ENCODE measurements at regions not wholly inside any gene's neighbourhood (a gene's known extent, or its start where the extent isn't known, plus 50 kb on each side); places are given as distances from the start of the nearest gene placed in this dataset.

- Histone ChIP-seq H3K27me3 (ENCODE audit: insufficient read depth, low read length) (peaks cover 11% of the 10 kb centered on the region), H3K36me3 (ENCODE audit: insufficient read depth, low read length) (no peaks in the 10 kb centered on the region), H3K4me2 (ENCODE audit: insufficient read depth, low read length) (no peak overlapping the region), H2AFZ (ENCODE audit: low read length) (no peak overlapping the region), H3K9me3 (ENCODE audit: low read depth, low read length) (no peaks in the 10 kb centered on the region), H3K27ac (ENCODE audit: low read depth, low read length) (no peak overlapping the region), H4K20me1 (ENCODE audit: insufficient read depth, low read length) (no peaks in the 10 kb centered on the region), H3K4me3 (ENCODE audit: insufficient read depth, low read length) (no peak overlapping the region), H3K4me1 (ENCODE audit: insufficient read depth, low read length) (no peaks in the 10 kb centered on the region), H3K79me2 (ENCODE audit: insufficient read depth, low read length) (no peaks in the 10 kb centered on the region)
- DNase-seq (ENCODE audit: insufficient read length, low spot score, missing footprints): no peak
- no peak for TF ChIP-seq CTCF (IDR thresholded peaks at IDR 0.05; ENCODE audit: extremely low read depth, low read depth, low read length)
These were observed 119.2 kb downstream of the LRIG2 start for GRCh38 chr1:113192242-113192641.

DNA sequence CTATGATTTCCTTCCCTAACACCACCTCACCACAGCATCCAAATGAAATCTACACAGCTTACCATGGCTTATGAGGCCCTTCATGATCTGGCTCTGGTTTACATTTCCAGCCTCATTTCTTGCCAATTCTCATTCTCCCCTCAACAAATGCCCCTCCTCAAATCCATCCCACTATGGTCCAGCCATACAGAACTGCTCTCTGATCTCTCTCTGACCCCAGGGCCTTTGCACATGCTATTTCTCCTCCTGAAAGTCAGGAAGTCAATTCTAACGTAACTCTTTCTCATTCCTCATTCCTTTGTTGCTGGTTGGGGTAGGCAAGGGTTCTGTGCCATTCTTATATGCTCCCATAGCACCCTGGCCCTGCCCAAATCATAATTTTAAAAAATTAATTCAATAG lies 120.0 kb downstream of the LRIG2 start:
- Histone ChIP-seq H3K27ac (ENCODE audit: low read depth, low read length) (no peak overlapping the region), H3K79me2 (ENCODE audit: insufficient read depth, low read length) (no peaks in the 10 kb centered on the region), H3K4me2 (ENCODE audit: insufficient read depth, low read length) (no peak overlapping the region), H3K4me1 (ENCODE audit: insufficient read depth, low read length) (no peaks in the 10 kb centered on the region), H3K27me3 (ENCODE audit: insufficient read depth, low read length) (peaks cover 11% of the 10 kb centered on the region), H3K36me3 (ENCODE audit: insufficient read depth, low read length) (no peaks in the 10 kb centered on the region), H3K4me3 (ENCODE audit: insufficient read depth, low read length) (no peak overlapping the region), H3K9me3 (ENCODE audit: low read depth, low read length) (no peaks in the 10 kb centered on the region), H2AFZ (ENCODE audit: low read length) (no peak overlapping the region), H4K20me1 (ENCODE audit: insufficient read depth, low read length) (no peaks in the 10 kb centered on the region)
- no peak for TF ChIP-seq CTCF (IDR thresholded peaks at IDR 0.05; ENCODE audit: extremely low read depth, low read depth, low read length)
- DNase-seq (ENCODE audit: insufficient read length, low spot score, missing footprints): no peak

DNA sequence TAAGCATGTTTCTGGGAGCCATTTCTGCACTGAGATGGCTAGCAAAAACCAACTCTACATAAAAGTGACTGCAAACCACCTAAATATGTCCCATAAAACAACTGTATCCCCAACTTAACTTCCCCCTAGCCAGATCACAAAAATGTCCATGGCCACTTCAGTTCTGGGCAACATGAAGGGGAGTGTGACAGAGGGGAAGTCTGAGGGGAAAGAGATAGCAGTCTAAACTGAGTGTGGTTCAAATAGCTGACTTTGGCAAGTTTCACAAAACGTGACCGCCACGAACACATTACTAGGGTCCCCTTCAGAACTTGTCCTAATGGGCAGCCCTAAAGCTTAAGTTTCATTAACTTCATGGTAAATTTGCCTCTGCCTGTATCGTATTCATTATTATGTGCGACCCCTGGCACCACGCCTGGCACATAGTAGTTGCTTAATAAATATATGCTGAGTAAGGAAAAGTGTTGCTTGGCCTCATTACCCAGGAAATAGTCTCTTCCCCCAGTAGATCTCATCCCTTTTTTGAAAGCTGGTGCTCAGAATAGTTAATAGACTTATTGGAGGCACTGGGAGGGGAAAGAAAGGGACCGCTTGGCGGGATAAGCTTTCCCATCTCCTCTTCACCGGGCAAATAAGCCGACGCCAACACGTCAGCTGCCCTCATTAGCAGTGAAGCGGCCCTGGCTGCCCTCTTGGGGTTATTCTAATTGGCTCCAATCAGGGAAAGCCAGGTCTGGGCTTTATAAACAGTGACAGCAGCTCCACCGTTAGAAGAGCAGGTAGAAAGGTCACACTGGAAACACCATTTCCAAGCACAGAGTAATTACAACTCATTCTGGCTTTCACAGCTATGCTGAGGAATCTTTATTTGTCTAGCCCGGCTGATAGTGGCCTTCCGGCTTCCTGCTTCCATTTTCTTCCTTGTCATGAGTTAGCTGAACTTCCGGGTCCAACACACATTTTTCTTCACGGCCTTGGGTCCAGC lies 122.1 kb downstream of the LRIG2 start:
- Histone ChIP-seq H3K27me3 (ENCODE audit: insufficient read depth, low read length) (peaks cover 4% of the 10 kb centered on the region), H3K27ac (ENCODE audit: low read depth, low read length) (no peak overlapping the region), H4K20me1 (ENCODE audit: insufficient read depth, low read length) (no peaks in the 10 kb centered on the region), H3K36me3 (ENCODE audit: insufficient read depth, low read length) (no peaks in the 10 kb centered on the region), H3K9me3 (ENCODE audit: low read depth, low read length) (no peaks in the 10 kb centered on the region), H3K4me3 (ENCODE audit: insufficient read depth, low read length) (no peak overlapping the region), H3K4me1 (ENCODE audit: insufficient read depth, low read length) (no peaks in the 10 kb centered on the region), H2AFZ (ENCODE audit: low read length) (no peak overlapping the region), H3K4me2 (ENCODE audit: insufficient read depth, low read length) (no peak overlapping the region), H3K79me2 (ENCODE audit: insufficient read depth, low read length) (no peaks in the 10 kb centered on the region)
- no peak for DNase-seq (ENCODE audit: insufficient read length, low spot score, missing footprints)
- no peak for TF ChIP-seq CTCF (IDR thresholded peaks at IDR 0.05; ENCODE audit: extremely low read depth, low read depth, low read length)

GRCh38 chr1:113197719-113198330 lies 124.8 kb downstream of the LRIG2 start:
- no peaks in the 10 kb centered on the region for H3K79me2 ChIP-seq (ENCODE audit: insufficient read depth, low read length)
- H3K4me2 ChIP-seq (ENCODE audit: insufficient read depth, low read length): no peak overlapping the region
- H3K27me3 ChIP-seq (ENCODE audit: insufficient read depth, low read length): no peaks in the 10 kb centered on the region
- no peaks in the 10 kb centered on the region for H3K4me1 ChIP-seq (ENCODE audit: insufficient read depth, low read length)
- no peak overlapping the region for H2AFZ ChIP-seq (ENCODE audit: low read length)
- H3K4me3 ChIP-seq (ENCODE audit: insufficient read depth, low read length): no peak overlapping the region
- no peak for TF ChIP-seq CTCF (IDR thresholded peaks at IDR 0.05; ENCODE audit: extremely low read depth, low read depth, low read length)
- DNase-seq (ENCODE audit: insufficient read length, low spot score, missing footprints): no peak
- no peaks in the 10 kb centered on the region for H3K36me3 ChIP-seq (ENCODE audit: insufficient read depth, low read length)
- H3K9me3 ChIP-seq (ENCODE audit: low read depth, low read length): no peaks in the 10 kb centered on the region
- no peak overlapping the region for H3K27ac ChIP-seq (ENCODE audit: low read depth, low read length)
- no peaks in the 10 kb centered on the region for H4K20me1 ChIP-seq (ENCODE audit: insufficient read depth, low read length)

Measured in osteoblast (primary cell).